Inflammatory macrophage treated with lipopolysaccharide for 4 hours (primary cell): ENCODE measurements at regions not wholly inside any gene's neighbourhood (a gene's known extent, or its start where the extent isn't known, plus 50 kb on each side); places are given as distances from the start of the nearest gene placed in this dataset.
A peak's percentile ranks its signal among the peaks of the same experiment; 100 is the strongest.

Source experiments
- DNase-seq: peaks from one replicate; pipeline ENCODE4 v3.0.0-alpha.2; 2020

DNA sequence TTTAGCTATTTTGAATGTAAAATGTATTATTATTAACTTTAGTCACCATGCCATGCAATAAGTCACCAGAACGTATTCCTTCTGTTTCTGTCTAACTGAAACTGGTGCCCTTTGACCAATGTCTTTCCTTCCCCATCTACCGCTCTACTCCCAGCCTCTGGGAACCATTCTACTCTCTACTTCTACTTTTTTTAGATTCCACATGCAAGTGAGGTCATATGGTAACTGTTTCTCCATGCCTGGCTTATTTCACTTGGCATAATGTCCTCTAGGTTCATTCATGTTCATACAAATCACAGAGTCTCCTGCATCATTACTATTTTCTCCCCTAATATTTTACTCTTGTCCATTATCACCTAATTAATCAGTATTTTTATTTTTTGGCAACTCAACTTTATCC, 160.1 kb downstream of the TMX1 start:
- peak; percentile 80 for DNase-seq

DNA sequence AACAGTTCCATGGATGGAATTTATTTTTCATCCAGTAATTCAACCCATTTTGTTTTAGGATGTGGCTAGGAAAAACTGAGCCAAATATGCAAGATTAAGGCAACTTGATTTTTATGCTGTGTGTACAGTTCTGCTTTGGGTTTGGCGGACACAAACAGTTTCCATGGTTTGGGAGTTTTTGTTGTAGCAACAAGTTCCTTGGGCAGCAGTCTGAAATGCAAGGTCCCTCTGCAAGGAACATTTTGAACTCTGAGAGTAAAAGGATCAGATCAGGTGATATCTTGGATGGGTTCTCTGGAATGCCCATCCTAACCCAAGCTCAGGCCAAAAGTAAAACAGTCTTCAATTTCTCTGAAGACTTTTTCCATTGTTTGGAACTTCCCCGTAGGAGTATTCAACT, 161.2 kb downstream of the TMX1 start:
- no peak for DNase-seq

- no peak for DNase-seq
Observed at GRCh38 chr14:51401756-51402155, 161.7 kb downstream of the TMX1 start.

- no peak for DNase-seq
Observed at GRCh38 chr14:51410897-51411296, 170.8 kb downstream of the TMX1 start.

GRCh38 chr14:51419685-51420084, 179.6 kb downstream of the TMX1 start:
- DNase-seq: no peak

DNA sequence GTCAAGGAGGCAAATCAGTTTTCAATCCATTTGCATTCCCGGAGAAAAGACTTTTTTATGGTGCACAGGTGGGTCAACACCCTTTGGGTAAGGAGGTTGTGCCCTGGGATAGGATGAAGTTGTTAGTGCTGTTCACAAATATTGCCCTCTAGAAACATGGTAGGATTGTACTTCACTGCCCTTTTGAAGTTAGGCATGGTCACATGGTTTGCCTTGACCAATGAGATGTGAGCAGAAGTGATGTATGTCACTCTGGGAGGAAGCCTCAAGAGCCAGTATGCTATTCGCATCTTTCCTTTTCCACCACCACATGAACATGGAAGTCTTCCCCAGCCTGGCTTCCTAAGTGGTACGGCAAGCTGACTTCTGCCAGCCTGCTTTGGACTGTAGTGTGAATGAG, 182.7 kb downstream of the TMX1 start:
- no peak for DNase-seq

GRCh38 chr14:51424041-51424440, 184.0 kb downstream of the TMX1 start:
- peak; percentile 7 for DNase-seq

GRCh38 chr14:51424561-51425251, 184.7 kb downstream of the TMX1 start:
- no peak for DNase-seq

DNA sequence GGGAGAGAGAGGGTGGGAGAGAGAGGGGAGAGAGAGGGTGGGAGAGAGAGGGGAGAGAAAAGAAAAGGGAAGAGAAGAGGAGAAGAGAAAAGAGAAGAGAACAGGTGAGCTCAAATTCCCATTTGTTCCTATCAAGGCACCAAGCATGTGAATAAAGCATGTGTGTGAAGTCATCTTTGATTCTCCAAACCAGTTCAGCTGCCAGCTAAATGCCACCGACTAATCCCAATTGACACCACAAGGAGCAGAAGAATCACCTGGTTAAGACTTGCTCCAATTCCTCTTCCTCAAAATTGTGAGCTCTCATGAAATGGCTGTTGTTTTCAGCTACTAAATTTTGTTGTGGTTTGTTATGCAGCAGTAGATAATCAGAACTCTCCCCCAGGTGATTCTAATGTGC, 188.9 kb downstream of the TMX1 start:
- DNase-seq: no peak

DNA sequence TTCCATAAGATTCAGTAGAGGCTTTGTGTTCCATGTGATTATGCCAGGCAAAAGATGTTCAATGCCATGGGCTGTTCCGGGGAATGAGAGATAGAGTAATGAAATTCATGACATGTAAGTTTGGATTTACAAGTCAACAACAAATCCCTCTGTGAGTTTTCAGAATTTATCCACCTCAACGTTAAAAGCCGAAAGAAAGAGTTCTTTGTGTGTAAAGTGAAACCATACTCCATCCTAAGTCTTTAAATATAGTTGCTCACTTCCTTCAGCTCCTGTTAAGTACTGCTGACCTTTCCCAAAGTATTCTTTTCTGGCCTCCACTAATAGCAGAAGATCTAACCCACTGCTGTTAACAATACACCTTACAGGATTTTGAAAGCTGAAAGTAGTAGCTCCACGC, 190.0 kb downstream of the TMX1 start:
- no peak for DNase-seq

GRCh38 chr14:51430633-51431032, 190.6 kb downstream of the TMX1 start:
- no peak for DNase-seq

DNA sequence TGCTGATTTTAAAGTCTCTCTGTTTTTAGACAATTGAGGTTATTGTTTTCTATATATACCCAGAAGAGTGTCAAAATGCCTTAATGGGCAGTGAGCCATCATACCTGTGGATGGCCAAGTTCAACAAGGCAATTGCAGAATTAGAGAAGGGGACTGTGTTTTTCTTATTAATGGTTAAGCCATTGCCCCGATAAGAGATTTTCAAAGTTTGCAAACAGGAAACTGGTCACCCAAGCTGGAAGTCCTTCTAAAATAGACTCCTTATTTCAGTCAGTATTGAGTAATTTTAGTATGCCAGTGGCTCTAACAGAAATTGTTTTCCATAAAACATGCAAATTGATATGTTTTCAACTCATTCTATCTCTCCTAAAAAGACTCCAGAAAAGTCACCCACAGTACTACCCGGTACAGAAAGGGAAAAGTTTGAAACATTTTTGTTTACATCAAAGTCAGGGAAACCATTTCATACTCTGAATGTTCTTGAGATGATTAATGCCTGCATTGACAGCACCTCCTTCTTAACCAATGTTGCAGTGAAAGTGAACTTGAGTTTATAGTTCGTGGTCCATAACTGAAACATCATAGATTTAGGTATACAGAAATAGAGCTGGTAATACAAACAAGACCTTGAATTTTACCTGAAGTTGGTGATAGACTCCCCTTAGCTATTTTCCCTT, 191.1 kb downstream of the TMX1 start:
- DNase-seq: no peak

- DNase-seq: no peak
Observed at GRCh38 chr14:51431741-51432140, 191.7 kb downstream of the TMX1 start.

DNA sequence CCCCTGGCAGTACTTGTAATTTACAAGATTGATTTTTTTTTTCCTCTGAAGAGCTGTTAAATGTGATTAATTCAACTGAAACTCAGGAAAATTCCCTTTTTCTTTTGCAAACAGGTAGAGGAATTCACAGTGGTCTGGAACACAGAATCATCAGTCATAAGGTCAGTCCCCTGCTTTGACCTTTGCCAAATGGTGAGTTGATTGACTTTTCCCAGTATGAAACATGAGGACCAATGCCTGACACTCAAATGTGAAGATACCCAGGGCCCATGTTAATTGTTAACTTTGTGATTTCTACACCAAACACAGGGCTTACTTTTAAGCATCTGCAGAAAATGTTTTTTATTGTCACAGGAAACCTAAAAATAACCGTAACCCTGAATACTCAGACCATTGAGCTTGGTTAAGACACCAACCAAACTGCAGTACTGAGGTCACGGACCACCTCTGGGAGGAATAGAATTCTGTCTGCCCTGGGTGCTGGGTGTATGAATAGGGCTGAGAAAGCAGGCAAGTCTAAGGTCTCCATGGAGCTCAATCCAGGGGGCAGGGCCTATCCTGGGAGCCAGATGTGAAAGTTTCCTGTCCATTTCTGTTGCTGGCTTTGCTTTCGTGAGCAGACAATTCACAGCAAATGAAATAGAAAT, 192.4 kb downstream of the TMX1 start:
- no peak for DNase-seq

- DNase-seq: no peak
Observed at GRCh38 chr14:51436630-51437029, 196.6 kb downstream of the TMX1 start.

DNA sequence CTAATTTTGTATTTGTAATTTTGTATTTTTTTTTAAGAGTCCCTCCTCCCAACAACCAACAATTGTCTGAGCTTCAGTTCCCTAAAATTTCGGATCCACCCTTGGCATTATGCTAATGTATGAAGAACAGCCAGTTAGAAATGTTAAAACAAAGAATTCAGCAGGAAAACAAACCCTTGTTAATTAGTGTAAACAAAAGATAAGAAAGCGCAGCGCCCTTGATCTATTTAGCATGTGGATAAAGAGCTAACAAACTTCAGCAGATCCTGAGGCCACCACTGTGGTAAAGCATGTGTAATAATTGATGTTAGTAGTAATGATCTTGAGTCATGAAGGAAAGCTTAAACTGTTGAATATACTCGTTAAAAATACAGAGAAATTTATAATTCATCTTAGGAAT, 199.8 kb downstream of the TMX1 start:
- DNase-seq: no peak

- DNase-seq: no peak
Observed at GRCh38 chr14:51441001-51441400, 201.0 kb downstream of the TMX1 start.

GRCh38 chr14:51442513-51443175, 202.6 kb downstream of the TMX1 start:
- DNase-seq: no peak

- DNase-seq: no peak
Observed at GRCh38 chr14:51443195-51444018, 203.4 kb downstream of the TMX1 start.

GRCh38 chr14:51444353-51445000, 204.4 kb downstream of the TMX1 start:
- no peak for DNase-seq

DNA sequence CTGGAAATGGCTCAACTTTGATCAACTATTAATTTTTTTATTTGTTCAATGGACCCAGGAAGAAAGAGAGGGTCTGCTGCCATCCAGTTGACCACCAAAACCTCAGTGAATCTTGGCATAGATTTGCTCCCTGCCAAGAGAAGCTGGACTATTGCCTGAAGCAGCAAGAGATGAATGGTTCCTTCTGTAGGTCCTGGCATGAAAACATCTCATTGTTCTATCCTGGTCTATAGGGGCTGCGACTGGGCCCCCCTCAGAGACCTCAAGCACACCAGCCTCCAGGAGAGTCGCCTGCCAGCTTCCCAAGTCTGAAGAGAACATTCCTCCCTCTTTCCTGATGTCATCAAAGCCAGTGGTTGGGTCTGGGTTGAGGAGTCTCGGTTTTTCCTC, 204.9 kb downstream of the TMX1 start:
- DNase-seq: no peak

GRCh38 chr14:51446771-51447170, 204.9 kb upstream of the FRMD6 start:
- no peak for DNase-seq
